ENCODE measurements at regions not wholly inside any gene's neighbourhood (a gene's known extent, or its start where the extent isn't known, plus 50 kb on each side); places are given as distances from the start of the nearest gene placed in this dataset.

- Histone ChIP-seq H3K4me3 (no peak overlapping the region), H3K36me3 (no peaks in the 10 kb centered on the region), H3K27ac (replicated peaks) (no peak overlapping the region), H3K9me3 (replicated peaks) (no peaks in the 10 kb centered on the region), H3K27me3 (ENCODE audit: low read depth) (no peaks in the 10 kb centered on the region), H3K4me1 (no peaks in the 10 kb centered on the region)
- TF ChIP-seq CTCF (IDR thresholded peaks at IDR 0.05; ENCODE audit: borderline replicate concordance) = no peak
- DNase-seq = no peak
- intact Hi-C loops (cut with micrococcal nuclease) = no loop called here
Observed at GRCh38 chr11:92550871-92551270, 326.3 kb downstream of the FAT3 start.

GRCh38 chr11:92552942-92553341, 328.3 kb downstream of the FAT3 start:
- H3K4me3 ChIP-seq = no peak overlapping the region
- no peaks in the 10 kb centered on the region for H3K9me3 ChIP-seq (replicated peaks)
- no peaks in the 10 kb centered on the region for H3K27me3 ChIP-seq (ENCODE audit: low read depth)
- no peak for TF ChIP-seq CTCF (IDR thresholded peaks at IDR 0.05; ENCODE audit: borderline replicate concordance)
- no peaks in the 10 kb centered on the region for H3K36me3 ChIP-seq
- H3K4me1 ChIP-seq = no peaks in the 10 kb centered on the region
- H3K27ac ChIP-seq (replicated peaks) = no peak overlapping the region
- intact Hi-C loops (cut with micrococcal nuclease) = no loop called here
- no peak for DNase-seq

DNA sequence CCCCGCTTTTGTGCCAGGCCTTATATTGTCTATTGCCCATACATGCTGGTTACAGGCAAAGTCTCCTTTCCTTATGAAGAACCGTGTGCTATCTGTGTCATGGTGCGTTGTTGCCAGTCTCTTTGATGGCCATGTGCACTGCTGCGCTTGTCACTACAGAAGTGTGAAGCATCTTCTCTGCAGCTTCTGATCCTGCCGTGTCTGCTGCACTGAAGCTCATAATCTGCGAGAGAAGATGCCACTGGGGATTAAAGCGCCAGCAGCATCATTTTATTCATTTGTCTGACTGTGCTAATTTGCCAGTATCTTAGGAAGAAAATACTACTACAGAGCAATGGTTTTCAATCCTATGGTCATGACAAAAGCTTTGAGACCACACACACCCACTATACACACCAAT, 330.1 kb downstream of the FAT3 start:
- Histone ChIP-seq H3K9me3 (replicated peaks) (no peaks in the 10 kb centered on the region), H3K27ac (replicated peaks) (no peak overlapping the region), H3K36me3 (no peaks in the 10 kb centered on the region), H3K4me1 (no peaks in the 10 kb centered on the region), H3K27me3 (ENCODE audit: low read depth) (no peaks in the 10 kb centered on the region), H3K4me3 (no peak overlapping the region)
- intact Hi-C loops (cut with micrococcal nuclease) = no loop called here
- DNase-seq = no peak
- TF ChIP-seq CTCF (IDR thresholded peaks at IDR 0.05; ENCODE audit: borderline replicate concordance) = no peak

GRCh38 chr11:92556431-92556830, 331.8 kb downstream of the FAT3 start:
- H3K27ac ChIP-seq (replicated peaks) = no peak overlapping the region
- H3K4me1 ChIP-seq = no peaks in the 10 kb centered on the region
- no peak for DNase-seq
- no peaks in the 10 kb centered on the region for H3K9me3 ChIP-seq (replicated peaks)
- TF ChIP-seq CTCF (IDR thresholded peaks at IDR 0.05; ENCODE audit: borderline replicate concordance) = no peak
- H3K4me3 ChIP-seq = no peak overlapping the region
- no peaks in the 10 kb centered on the region for H3K27me3 ChIP-seq (ENCODE audit: low read depth)
- H3K36me3 ChIP-seq = no peaks in the 10 kb centered on the region
- intact Hi-C loops (cut with micrococcal nuclease) = no loop called here

DNA sequence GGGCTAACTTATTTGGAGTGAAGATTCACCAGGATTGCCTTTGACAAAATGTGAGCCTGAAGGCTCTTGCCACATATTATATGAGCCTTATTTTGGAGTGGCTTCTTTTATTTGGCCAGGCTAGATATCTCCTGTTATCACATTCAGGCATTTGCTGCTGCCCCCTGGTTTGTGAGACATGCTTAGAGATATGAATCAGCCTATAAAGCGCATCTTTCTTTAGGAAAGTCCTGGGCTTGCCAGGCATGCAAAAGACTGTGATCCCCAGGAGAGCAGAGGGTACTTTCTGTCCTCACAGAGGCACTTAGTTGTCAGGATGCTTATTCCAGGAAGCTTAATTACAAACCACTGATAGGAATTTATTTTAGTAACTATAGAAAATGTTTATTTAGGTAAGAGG, 333.3 kb downstream of the FAT3 start:
- no peak for DNase-seq
- H3K27ac ChIP-seq (replicated peaks) = no peak overlapping the region
- H3K9me3 ChIP-seq (replicated peaks) = no peaks in the 10 kb centered on the region
- intact Hi-C loops (cut with micrococcal nuclease) = no loop called here
- H3K36me3 ChIP-seq = no peaks in the 10 kb centered on the region
- no peaks in the 10 kb centered on the region for H3K4me1 ChIP-seq
- no peak overlapping the region for H3K4me3 ChIP-seq
- TF ChIP-seq CTCF (IDR thresholded peaks at IDR 0.05; ENCODE audit: borderline replicate concordance) = no peak
- H3K27me3 ChIP-seq (ENCODE audit: low read depth) = no peaks in the 10 kb centered on the region

DNA sequence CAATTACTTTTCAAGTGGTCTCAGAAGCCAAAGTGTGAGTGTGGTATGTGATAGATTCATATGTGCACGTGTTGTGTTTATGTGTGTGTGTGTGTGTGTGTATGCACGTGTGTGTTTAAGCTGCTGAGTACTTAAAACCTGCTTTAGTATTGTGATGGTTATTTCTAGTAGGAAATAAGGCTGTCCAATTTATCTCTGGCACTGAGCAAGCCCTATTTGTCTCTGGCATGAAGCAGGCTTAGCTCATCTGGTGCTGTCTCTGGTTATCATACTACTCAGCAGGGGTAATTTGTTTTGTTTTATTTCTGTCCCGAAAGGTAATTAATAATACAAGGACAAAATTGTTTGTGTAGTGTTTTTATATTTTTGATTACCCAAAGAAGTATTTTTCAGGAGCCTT, 333.7 kb downstream of the FAT3 start:
- intact Hi-C loops (cut with micrococcal nuclease) = no loop called here
- no peak for TF ChIP-seq CTCF (IDR thresholded peaks at IDR 0.05; ENCODE audit: borderline replicate concordance)
- DNase-seq = no peak
- H3K27me3 ChIP-seq (ENCODE audit: low read depth) = no peaks in the 10 kb centered on the region
- H3K36me3 ChIP-seq = no peaks in the 10 kb centered on the region
- no peaks in the 10 kb centered on the region for H3K9me3 ChIP-seq (replicated peaks)
- no peak overlapping the region for H3K27ac ChIP-seq (replicated peaks)
- H3K4me3 ChIP-seq = no peak overlapping the region
- H3K4me1 ChIP-seq = no peaks in the 10 kb centered on the region

Measured in left ventricle myocardium inferior (tissue), 1 donor.